ENCODE measurements at regions not wholly inside any gene's neighbourhood (a gene's known extent, or its start where the extent isn't known, plus 50 kb on each side); places are given as distances from the start of the nearest gene placed in this dataset.
A peak's percentile ranks its signal among the peaks of the same experiment; 100 is the strongest.

GRCh38 chr20:22921595-22922421, 113.3 kb upstream of the SSTR4 start:
- DNase-seq (ENCODE audit: extremely low spot score in 2 of 2), result no peak
- no peaks in the 10 kb centered on the region for H3K9me3 ChIP-seq
- intact Hi-C loops (cut with DNase I), result no loop called here
- H3K4me1 ChIP-seq, result peaks cover 10% of the 10 kb centered on the region
- no peaks in the 10 kb centered on the region for H3K27me3 ChIP-seq
- no peaks in the 10 kb centered on the region for H3K36me3 ChIP-seq
- no peak overlapping the region for H3K4me3 ChIP-seq
- no peak overlapping the region for H3K27ac ChIP-seq
- no peak for TF ChIP-seq POLR2A (IDR thresholded peaks at IDR 0.05)
- no peak for TF ChIP-seq CTCF (IDR thresholded peaks at IDR 0.05)
- no peak for TF ChIP-seq POLR2AphosphoS5 (IDR thresholded peaks at IDR 0.05; ENCODE audit: insufficient read depth in 1 of 2, low read depth in 1 of 2)

- Histone ChIP-seq H3K4me3 (no peak overlapping the region), H3K27me3 (no peaks in the 10 kb centered on the region), H3K4me1 (peaks cover 10% of the 10 kb centered on the region), H3K27ac (no peak overlapping the region), H3K9me3 (no peaks in the 10 kb centered on the region), H3K36me3 (no peaks in the 10 kb centered on the region)
- no peak for DNase-seq (ENCODE audit: extremely low spot score in 2 of 2)
- TF ChIP-seq POLR2AphosphoS5 (IDR thresholded peaks at IDR 0.05; ENCODE audit: insufficient read depth in 1 of 2, low read depth in 1 of 2), result no peak
- no peak for TF ChIP-seq POLR2A (IDR thresholded peaks at IDR 0.05)
- TF ChIP-seq CTCF (IDR thresholded peaks at IDR 0.05), result no peak
- intact Hi-C loops (cut with DNase I), result no loop called here
These were observed 112.1 kb upstream of the SSTR4 start for GRCh38 chr20:22922987-22923386.

- Histone ChIP-seq H3K36me3 (no peaks in the 10 kb centered on the region), H3K9me3 (no peaks in the 10 kb centered on the region), H3K4me3 (no peak overlapping the region), H3K27ac (no peak overlapping the region), H3K4me1 (peaks cover 10% of the 10 kb centered on the region), H3K27me3 (no peaks in the 10 kb centered on the region)
- peak in 1 of 2 donors; percentile 80 for DNase-seq (ENCODE audit: extremely low spot score in 2 of 2)
- no peak for TF ChIP-seq POLR2AphosphoS5 (IDR thresholded peaks at IDR 0.05; ENCODE audit: insufficient read depth in 1 of 2, low read depth in 1 of 2)
- TF ChIP-seq CTCF (IDR thresholded peaks at IDR 0.05), result no peak
- no peak for TF ChIP-seq POLR2A (IDR thresholded peaks at IDR 0.05)
- intact Hi-C loops (cut with DNase I), result no loop called here
These were observed 110.9 kb upstream of the SSTR4 start for GRCh38 chr20:22924046-22924737.

GRCh38 chr20:22924949-22925612, 110.0 kb upstream of the SSTR4 start:
- H3K4me3 ChIP-seq, result no peak overlapping the region
- no peaks in the 10 kb centered on the region for H3K27me3 ChIP-seq
- no peak for TF ChIP-seq CTCF (IDR thresholded peaks at IDR 0.05)
- DNase-seq (ENCODE audit: extremely low spot score in 2 of 2), result no peak
- H3K36me3 ChIP-seq, result no peaks in the 10 kb centered on the region
- intact Hi-C loops (cut with DNase I), result no loop called here
- H3K9me3 ChIP-seq, result no peaks in the 10 kb centered on the region
- H3K4me1 ChIP-seq, result peaks cover 10% of the 10 kb centered on the region
- no peak overlapping the region for H3K27ac ChIP-seq
